ENCODE measurements at regions not wholly inside any gene's neighbourhood (a gene's known extent, or its start where the extent isn't known, plus 50 kb on each side); places are given as distances from the start of the nearest gene placed in this dataset.

- TF ChIP-seq CTCF (IDR thresholded peaks at IDR 0.05): no peak
- Histone ChIP-seq H3K27me3 (replicated peaks; ENCODE audit: insufficient read depth) (no peaks in the 10 kb centered on the region), H3K4me1 (ENCODE audit: control insufficient read depth in 1 of 2, low read depth in 2 of 2) (no peaks in the 10 kb centered on the region), H3K9me3 (no peaks in the 10 kb centered on the region), H3K4me3 (no peak overlapping the region), H3K36me3 (no peaks in the 10 kb centered on the region), H3K27ac (no peak overlapping the region)
- no peak for DNase-seq (ENCODE audit: low spot score)
- ATAC-seq (ENCODE audit: insufficient number of reproducible peaks, low FRiP score, low read depth): no peak
Observed at GRCh38 chr5:8851101-8851500, 694.8 kb downstream of the SEMA5A start.

DNA sequence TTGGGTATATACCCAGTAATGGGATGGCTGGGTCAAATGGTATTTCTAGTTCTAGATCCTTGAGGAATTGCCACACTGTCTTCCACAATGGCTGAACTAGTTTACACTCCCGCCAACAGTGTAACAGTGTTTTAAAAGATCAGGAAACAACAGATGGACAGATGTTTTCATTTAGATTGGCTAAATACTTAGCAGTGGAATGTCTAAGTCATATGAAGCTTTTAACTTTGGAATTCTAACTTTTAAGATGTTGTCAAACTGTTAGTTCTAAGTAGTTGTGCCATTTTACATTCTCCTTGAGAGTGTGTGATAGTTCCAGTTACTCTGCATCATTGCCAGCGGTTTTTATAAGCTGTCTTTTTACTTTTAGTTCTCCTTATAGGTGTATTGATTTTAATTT is 688.8 kb downstream of the SEMA5A start:
- Histone ChIP-seq H3K27me3 (replicated peaks; ENCODE audit: insufficient read depth) (no peaks in the 10 kb centered on the region), H3K27ac (no peak overlapping the region), H3K4me3 (no peak overlapping the region), H3K36me3 (no peaks in the 10 kb centered on the region), H3K9me3 (no peaks in the 10 kb centered on the region), H3K4me1 (ENCODE audit: control insufficient read depth in 1 of 2, low read depth in 2 of 2) (no peaks in the 10 kb centered on the region)
- TF ChIP-seq CTCF (IDR thresholded peaks at IDR 0.05): no peak
- DNase-seq (ENCODE audit: low spot score) (no peak), ATAC-seq (ENCODE audit: insufficient number of reproducible peaks, low FRiP score, low read depth) (no peak)

DNA sequence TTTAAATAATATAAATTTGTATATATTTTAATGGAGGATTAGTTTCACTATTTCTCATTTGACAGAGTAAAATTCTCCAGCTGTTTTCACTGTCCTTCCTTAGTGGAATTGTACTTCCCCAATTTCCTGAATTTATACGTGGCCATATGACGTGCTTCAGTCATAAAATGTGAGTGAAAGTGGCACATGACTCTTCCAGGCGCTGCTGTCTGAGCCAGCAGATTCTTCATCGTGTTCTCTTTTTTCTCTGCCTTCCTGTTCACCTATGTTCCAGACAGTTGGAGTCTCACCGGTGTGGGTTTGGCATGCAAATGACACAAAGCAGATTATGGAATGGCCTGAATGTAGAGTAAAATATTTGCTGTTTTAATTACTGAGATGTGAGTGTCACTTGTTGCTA is 684.1 kb downstream of the SEMA5A start:
- Histone ChIP-seq H3K27ac (no peak overlapping the region), H3K27me3 (replicated peaks; ENCODE audit: insufficient read depth) (no peaks in the 10 kb centered on the region), H3K4me1 (ENCODE audit: control insufficient read depth in 1 of 2, low read depth in 2 of 2) (no peaks in the 10 kb centered on the region), H3K4me3 (no peak overlapping the region), H3K9me3 (no peaks in the 10 kb centered on the region), H3K36me3 (no peaks in the 10 kb centered on the region)
- TF ChIP-seq CTCF (IDR thresholded peaks at IDR 0.05): no peak
- DNase-seq (ENCODE audit: low spot score): no peak
- no peak for ATAC-seq (ENCODE audit: insufficient number of reproducible peaks, low FRiP score, low read depth)

DNA sequence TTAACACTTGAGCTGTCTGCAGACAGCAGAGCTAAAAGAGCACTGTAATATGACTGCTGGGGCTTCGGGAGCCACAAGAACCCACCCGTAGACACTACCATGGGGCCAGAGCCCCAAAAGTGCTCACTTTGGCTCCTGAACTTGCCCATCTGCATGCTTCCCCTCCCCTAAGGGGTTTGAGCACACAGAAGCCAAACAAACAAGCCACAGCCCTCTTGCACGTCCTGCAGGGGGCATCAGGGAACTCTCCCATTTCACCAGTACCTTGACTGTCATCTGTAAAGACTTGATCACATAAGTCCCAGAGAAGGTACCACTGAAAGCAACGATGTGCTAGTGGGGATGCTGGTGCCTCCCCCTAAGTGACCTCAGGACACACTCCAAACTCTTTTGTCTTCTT is 681.8 kb downstream of the SEMA5A start:
- no peaks in the 10 kb centered on the region for H3K36me3 ChIP-seq
- ATAC-seq (ENCODE audit: insufficient number of reproducible peaks, low FRiP score, low read depth) (no peak), DNase-seq (ENCODE audit: low spot score) (no peak)
- no peak overlapping the region for H3K4me3 ChIP-seq
- no peak for TF ChIP-seq CTCF (IDR thresholded peaks at IDR 0.05)
- H3K9me3 ChIP-seq: no peaks in the 10 kb centered on the region
- no peak overlapping the region for H3K27ac ChIP-seq
- H3K27me3 ChIP-seq (replicated peaks; ENCODE audit: insufficient read depth): no peaks in the 10 kb centered on the region
- H3K4me1 ChIP-seq (ENCODE audit: control insufficient read depth in 1 of 2, low read depth in 2 of 2): no peaks in the 10 kb centered on the region

DNA sequence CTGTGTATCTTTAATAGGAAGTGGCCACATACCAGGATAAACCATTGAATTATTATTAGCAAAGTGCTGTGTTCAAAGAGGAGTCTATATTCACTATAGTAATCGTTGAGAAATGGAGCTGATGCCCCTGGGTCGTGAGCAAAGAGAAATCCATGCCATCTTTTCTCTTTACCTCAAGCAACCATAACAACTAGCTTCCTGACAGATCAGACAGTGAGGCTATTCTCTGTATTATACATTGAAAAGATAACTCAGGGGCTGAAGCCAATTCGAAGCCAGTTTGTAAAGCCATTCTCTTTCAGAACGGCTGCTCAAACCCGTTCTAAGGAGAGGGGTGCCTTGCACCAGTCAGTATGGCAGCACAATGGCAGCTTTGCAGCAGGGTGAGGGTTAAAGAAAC is 680.6 kb downstream of the SEMA5A start:
- no peaks in the 10 kb centered on the region for H3K36me3 ChIP-seq
- no peaks in the 10 kb centered on the region for H3K4me1 ChIP-seq (ENCODE audit: control insufficient read depth in 1 of 2, low read depth in 2 of 2)
- no peaks in the 10 kb centered on the region for H3K27me3 ChIP-seq (replicated peaks; ENCODE audit: insufficient read depth)
- H3K27ac ChIP-seq: no peak overlapping the region
- ATAC-seq (ENCODE audit: insufficient number of reproducible peaks, low FRiP score, low read depth) (no peak), DNase-seq (ENCODE audit: low spot score) (no peak)
- H3K4me3 ChIP-seq: no peak overlapping the region
- H3K9me3 ChIP-seq: no peaks in the 10 kb centered on the region
- TF ChIP-seq CTCF (IDR thresholded peaks at IDR 0.05): no peak

Measured in thoracic aorta (tissue), 2 donors.